ENCODE measurements at regions not wholly inside any gene's neighbourhood (a gene's known extent, or its start where the extent isn't known, plus 50 kb on each side); places are given as distances from the start of the nearest gene placed in this dataset.
"Not testable (repeated sequence)": the region's sequence is repeated elsewhere in the genome, so short reads cannot be mapped to it uniquely, and the experiment has no call there.

DNA sequence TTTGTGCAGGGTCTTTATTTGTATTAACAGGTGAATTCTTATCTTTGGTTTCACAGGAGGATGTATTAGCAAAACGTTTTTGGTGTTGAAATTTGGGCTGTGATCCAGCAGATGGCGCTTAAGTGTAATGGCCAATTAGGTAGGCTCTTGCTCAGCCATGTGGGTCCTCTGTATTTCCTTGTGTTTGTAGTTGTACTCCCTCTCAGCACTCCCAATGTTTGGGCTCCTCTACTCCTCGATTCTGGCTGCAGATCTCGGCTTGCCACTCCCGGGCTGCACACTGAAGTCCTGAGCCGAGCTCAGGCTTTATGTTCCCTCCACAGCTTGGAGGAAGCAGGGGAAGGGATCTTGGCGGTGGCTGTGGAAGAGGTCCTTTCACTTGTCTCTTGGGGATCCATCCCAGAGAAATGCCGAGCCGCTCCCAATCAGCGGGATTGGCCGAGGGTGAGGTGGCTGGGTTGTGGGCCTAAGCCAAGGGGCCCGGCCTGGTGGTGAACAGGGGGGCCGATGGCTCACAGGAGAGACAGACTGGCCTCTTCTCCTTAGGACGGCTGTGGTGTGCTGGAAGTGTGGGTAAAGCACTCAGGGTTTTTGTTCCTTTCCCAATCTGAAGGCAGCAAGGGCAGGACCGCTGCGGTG lies 133.7 kb downstream of the AEBP2 start:
- no peak for DNase-seq

DNA sequence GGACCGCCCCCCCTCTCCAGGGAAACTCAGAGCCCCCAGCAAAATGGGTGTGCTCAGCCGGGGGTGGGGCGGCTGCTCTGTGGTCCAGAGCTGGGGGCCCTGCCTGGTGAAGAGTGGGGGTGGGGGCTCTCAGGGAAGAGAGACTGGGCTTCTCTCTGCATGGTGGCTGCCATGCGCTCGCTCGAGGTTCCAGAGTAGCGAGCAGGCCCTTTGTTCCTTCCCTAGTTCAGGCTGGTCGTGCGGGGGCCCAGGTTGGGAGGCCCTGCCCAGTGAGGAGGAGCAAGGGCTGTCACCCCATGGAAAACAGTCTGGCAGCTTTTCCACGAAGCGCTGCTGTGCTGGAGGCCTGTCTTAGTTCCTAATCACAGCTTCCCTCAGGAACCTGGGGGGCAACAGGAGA lies 134.6 kb downstream of the AEBP2 start:
- DNase-seq: no peak

DNA sequence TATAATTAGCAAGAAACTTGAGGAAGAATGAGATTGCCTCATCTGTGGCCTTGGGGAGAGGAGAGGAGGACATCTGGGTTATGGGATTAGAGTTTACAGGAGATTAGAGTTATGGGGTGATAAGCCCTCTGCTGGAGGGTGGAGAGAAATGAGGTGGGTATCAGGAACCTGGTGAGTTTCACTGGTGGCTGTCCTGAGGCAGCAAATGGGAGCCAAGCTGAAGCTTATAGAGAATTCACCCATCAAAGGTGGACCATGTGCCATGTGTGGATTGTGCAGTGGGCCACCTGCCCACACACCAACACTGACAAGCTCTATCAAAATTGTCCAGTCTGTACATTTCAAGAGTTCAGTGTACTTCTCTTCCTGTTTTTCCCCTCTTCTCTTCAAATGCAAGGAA lies 135.3 kb downstream of the AEBP2 start:
- no peak for DNase-seq

DNA sequence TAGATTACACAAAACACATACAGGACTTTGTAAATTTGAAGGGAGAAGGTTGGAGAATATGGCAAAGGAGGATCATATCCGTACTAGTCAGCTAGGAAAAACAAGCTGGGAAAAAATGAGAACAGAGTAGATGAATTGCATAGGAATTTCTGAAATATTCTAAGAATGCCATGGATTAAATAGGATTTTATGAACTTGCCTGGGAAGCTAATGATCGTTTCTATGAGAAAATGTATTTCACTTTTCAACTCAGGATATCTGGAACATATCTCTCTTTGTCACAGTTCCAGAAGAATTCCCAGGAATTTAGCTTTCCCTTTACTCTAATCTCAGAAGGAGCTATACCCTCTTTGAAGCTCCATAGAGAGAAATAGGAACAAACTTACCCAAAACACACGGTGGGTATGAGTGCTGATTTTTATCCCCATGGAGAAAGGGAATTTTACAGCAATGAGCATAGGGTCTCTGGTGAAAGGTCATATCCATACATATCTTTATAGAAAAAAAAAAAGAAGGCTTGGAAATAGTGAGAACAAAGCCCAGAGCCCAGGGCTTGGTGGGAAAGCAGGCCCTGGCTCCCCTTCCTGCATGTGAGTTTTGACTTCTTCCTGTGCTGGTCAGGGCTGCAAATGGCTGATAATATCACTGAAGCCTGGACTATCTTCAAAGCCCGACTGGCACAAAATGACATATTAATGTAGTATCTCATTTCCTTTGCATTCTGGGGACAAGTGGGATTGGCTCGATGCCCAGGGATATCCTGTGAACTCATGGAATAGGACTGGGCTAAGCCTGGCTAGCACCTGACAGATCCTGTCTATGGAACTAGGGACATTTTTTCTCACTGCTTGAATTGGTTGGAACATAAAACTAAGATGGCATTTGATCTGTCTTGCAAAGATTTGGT lies 136.3 kb downstream of the AEBP2 start:
- DNase-seq: peak; percentile 72

DNA sequence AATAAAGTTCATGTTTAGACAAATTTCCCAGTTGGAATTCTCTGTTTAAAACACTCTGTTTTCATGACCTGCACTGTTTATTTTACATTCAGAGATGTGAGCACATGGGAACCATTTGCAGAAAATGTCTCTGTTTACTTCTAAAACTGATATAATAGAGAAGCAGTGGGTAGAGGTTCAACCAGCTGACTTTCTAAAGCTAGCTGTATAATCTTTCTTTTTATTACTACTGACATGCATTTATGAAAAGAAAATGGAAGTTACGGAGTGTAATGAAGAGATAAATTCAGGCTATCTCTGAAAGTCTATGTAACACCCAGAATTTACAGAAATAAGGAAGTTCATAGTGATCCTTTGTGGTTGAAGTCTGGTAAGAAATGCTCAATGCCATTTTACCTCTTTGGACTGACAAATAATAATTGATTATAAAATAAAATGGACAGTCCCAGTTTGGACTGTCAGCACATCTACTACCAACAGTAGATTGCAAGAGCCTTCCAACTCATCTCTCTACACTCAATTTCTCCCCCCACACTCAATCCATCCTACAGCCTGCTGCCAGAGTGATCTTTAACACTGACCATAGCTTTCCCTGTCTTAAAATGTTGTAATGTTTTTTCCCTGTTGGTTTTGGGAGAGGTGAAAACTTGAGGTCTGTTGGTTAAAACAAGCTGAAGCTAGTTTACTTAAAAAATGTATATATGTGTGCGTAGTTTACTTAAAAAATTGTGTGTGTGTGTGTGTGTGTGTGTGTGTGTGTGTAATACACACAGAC lies 137.4 kb downstream of the AEBP2 start:
- no peak for DNase-seq

DNA sequence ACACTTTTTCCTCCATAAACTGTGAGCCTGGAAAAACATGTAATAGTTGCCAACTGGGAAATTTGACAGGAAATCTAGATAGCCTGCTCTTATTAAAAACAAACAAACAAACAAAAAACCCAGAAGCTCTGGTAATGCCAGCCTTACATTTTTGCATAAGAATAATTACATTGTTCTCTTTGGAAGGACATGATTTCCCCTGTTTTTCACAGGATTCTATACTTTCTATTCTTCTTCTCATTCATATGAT lies 137.9 kb downstream of the AEBP2 start:
- DNase-seq: no peak

DNA sequence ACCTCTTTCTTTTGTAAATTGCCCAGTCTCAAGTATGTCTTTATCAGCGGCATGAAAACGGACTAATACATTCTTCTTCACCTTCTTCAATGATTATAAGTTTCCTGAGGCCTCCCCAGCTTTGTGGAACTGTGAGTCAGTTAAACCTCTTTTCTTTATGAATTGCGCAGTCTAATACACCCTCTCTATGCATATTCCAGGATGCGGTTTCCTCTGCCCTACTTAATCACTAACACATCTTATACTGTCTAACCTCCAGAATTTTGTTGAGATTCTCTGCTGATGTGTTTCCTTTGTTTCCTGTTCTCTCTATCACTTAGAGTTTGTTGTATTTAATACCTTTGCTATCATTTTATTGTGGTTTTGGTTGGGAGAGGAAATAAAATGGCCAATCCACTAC lies 145.4 kb downstream of the AEBP2 start:
- no peak for DNase-seq

DNA sequence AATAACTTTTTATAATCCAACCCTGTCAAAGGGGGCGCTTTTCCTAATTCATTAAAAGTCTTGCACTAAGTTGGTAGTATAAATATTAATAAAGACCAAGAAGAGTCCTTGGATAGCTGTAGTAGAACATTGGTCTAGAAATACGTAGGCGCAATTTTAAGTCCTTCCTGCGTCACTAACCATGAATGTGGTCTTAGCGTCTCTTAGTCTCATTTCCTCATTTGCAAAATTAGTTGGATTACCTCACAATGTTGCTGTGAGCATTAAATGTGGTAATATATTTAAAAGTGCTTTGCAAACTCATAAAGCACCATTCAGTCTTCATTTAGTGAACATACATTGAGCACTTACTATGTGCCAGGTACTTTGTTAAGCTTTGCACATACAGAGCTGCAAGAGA lies 149.7 kb downstream of the AEBP2 start:
- DNase-seq: no peak

DNA sequence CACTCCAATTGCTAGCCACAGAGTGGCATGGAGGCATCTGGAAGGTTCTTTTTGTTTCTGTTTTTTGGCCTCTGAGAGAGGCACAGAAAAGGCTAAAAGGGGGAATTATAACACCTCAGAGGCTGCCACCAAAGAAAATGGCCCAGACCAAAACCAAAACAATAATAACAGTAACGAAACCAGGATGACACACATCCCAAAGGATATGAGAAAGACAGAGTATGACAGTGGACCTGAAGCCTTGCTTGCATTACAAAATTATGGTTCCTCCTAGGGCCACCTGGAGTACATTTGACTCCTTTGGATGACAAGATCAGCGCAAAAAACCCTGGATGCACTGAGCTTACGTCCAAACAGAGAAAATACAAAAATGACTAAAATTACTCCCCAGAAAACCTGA lies 152.7 kb downstream of the AEBP2 start:
- no peak for DNase-seq

DNA sequence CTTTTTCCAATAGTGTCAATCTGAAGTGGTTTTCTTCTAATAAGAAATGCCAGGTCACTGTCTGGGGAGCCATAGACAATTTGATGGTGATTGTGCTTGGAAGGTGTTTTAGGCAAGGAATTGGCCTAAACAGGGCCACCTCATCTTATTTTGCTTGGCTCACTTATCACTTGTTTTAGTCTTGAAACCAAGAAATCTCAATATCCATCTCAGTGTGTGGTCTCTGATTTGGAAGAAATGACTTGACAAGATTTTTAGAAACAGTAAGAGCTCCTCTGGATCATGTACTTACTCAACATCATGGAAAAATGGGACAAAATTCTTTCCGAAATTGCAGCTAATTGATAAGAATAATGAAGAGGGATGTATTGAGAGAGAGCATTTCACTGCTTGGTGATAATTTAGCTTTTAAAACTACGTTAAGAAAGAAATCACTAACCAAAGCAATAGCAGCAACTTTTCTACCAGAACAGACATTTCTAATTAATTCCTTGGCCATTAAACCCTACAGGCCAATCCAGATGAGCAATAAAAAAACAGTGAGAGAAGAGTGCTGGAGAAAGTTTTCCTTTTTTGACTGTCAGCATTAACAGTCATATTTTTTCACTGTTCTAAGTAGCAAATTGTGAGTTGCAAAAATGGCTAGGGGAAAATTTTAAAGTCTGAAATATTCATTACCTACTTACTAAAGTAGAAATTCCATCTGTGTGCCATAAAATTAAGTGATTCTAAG lies 157.3 kb downstream of the AEBP2 start:
- no peak for DNase-seq

DNA sequence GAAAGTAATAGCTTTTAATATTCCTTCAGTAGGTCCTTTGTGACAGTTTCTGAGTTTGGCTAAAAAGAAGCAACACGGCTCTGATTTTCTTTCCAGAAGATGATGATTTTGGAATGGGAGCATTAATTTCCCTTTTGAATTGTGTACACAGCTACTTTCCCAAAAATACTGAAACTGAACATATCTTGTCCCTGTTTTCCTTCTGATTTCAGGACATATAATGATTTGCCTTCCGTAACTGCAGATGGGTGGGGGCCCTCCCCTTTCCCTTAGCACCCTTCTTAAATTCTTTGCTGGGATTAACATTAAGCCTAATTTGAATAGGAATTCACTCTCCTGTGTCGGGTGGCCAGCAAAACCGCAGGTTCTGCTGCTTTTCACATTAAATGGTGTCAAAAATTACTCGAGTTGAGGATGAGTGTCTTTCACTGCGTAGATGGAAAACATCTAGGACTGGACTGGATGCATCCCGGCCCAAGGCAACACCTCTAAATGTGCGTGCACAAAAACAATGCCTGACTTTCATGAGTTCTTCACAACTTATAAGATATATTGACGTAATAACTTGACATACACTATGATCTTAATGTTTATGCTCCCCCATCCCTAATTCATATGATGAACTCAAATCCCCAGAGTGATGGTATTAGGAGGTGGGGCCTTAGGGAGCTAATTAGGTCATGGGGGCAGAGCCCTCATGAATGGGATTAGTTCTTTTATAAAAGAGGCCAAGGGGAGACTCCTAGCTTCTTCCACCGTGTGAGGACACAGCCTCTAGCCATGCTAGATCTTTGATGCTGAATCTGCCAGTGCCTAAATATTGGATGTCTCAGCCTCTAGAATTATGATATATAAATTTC lies 158.1 kb downstream of the AEBP2 start:
- DNase-seq: peak; percentile 38

DNA sequence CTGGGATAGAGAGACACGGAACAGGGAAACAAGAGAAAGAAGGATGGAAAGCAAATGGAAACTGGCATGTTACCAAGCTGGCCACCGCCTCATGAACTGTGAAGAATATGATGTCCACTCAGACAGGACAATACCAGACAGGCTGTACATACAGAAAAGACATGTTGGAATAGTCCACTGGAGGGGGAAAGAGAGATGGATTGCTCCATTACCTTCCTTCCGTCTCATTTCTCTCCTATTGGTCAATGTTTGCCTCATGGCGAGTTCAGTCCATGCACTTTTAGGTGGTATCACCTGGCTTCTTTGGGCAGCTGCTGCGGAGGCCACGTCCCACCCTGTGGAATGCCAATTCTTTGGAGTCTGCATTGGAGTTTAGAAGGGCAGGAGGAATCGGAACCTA lies 166.4 kb downstream of the AEBP2 start:
- no peak for DNase-seq

DNA sequence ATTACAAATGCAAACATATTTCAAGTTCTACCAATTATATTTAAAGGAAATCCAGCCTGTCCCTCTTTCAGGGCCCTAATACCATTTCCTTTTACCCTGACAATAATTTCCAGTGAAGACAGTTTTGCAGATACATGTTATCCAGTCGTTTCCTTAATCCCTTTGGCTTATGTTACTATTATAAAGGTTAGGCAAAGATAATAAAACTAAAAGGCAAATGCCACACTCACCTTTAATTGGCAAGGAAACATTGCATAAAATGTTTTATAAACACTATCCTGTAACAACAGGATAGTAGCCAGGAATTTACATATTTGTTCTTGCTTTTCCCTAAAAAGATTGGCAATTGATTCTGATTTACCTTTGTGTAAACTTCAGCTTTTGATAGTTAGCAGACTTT lies 168.7 kb downstream of the AEBP2 start:
- DNase-seq: no peak

DNA sequence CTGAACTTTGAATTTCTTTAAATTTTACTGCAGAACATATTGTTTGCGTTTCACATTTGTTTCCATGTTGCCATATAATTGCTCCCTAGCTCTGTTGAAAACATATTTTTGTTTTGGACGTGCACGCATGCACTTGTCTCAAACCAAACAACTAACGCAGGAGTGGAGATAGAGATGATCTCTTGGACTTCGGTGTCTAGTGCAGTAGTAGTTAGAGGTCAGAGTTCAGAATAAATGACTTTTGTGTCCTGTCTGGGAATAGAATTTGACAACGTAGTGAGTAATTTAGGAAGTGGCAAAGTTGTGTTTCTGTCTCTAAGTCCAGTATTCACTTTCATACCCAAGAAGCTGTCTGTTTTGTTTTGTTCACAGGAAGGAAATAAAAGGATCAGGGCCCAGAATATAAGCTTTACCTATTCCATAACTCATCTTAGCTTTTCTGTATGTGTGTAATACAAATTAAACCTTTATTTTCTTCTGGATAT lies 173.8 kb downstream of the AEBP2 start:
- DNase-seq: no peak

DNA sequence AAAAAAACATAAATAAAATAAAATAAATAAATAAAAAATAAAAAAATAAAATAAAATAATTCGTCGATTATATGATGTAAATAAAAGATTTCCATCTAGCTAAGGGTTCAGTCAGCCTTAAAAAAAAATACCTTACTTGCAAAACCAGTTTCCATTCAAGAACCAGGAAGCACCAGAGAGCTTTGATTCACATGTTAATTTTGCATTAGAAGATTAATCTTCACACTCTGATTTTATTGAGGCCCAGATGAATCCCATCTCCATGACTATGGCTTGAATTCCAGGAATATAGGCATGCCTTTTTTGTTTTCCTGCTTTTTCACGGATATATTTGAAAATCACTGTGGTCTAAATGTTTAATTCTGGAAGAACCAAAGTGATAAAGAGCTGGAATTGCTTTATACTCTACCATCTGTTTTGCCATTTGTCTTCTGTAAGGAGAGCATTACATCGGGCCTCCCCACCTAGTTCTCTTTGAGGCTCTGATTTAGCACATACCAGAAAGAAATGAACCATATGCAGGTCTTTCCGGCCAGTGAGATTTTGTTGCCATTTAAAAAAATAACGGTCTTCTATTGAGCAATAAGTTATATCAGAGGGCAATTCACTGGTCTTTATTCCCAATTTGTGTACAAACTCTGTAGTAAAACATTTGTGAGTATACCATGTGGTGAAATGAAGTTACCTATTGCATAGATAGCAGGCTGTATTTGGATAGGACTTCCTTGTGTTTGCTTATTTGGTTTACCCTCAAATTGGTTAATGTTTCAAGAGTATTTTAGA lies 175.5 kb downstream of the AEBP2 start:
- no peak for DNase-seq

DNA sequence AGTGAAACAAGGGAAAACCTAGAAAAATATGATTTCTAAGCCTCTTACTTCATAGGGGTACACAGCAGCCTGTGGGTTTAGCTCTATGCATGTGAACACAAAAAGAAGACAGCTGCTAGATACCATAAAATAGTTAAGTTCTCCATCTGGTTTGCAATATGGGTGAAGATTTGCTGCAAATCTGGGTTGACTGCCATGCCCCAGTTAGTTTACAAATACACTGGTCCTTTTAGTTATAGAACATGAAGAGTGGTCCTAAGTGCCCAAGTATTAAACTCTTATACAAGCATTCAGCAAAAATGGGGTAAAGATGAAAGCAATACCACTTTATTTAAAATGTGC lies 176.1 kb downstream of the AEBP2 start:
- DNase-seq: no peak

DNA sequence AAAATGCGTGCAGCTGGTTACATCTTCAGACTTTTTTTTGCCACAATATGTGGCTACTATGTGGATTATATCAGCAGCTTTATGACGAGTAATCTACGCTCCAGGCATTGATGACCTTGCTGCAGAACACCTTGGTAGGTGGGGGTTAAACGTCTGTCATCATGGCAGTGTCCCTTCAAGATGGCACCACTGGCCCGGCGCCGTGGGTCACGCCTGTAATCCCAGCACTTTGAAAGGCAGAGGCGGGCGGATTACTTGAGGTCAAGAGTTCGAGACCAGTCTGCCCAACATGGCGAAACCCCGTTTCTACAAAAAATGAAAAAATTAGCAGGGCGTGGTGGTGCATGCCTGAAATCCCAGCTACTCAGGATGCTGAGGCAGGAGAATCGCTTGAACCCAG lies 177.5 kb downstream of the AEBP2 start:
- no peak for DNase-seq

DNA sequence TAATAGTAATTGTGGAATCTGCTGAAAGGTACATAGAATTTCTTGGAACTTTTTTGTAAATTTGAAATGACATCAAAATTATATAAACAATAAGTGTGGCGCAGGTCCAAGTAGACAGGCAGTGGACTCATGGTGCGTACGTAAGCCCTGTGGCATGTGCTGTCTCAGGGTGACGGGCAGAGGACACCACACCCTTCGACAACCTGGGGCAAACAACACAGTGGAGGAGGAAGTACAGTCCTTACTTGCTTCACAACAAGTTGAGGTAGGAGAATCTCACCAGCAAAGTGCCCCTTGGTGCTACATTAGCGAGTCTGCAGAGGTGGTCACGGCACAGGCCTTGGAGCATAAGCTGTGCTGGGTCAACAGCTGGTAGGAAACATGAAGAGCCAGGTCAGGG lies 180.9 kb downstream of the AEBP2 start:
- no peak for DNase-seq

DNA sequence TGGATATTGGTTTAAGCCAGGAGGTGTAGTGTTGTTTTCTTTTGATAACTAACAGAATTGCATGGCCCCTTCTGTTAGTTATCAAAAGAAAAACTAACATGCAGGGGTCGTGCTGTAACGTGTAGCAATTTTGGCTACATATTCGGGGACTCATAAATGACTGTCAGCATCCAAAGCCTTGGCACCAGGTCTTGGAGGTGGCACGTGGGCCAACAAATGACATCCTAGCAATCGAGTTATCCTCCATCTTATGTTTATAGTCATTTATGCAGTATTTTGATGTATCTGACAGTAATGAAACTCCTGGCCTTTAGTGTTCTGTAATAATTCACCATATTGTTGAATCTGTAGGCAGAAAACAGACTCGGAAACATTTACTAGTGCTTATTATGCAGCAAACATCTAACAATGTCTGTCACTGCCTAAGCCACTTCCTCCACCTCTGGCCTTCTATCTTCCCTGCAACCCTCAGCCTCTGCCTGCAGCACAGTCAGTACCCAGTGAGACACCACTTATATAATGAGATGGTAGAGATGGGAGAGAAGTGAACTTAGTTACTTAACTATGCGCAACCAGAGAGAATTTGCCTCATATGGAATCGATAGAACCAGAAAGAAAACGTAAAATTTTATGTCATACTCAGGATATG lies 184.6 kb downstream of the AEBP2 start:
- no peak for DNase-seq

DNA sequence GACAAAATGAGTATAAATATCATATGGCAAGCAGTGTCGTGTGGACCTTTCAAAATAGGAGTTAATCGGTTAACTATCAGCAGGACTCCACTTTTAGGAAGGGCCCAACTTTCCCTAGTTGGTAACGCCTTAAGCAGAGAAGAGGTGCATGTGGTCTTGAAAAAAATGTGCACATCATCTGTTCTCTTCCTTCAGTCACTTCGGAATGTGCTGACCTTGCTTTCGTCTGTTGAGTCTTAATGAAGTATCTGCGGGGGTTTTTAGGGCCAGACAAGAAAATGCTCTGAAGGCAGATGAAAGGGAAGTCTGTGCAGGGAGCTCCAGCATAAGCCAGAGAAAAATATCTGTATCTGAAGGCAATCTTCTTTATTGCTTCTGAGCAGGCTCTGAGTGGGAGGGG lies 185.2 kb downstream of the AEBP2 start:
- no peak for DNase-seq

DNA sequence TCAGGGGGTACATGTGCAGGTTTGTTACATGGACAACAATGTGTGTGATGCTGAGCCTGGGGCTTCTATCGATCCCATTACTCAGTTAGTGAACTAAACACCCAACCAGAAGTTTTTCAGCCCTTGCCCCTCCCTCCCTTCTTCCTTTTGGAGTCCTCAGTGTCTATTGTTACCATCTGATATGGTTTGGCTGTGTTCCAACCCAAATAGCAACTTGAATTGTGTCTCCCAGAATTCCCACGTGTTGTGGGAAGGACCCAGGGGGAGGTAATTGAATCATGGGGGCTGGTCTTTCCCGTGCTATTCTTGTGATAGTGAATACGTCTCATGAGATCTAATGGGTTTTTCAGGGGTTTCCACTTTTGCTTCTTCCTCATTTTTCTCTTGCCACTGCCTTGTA lies 186.3 kb downstream of the AEBP2 start:
- DNase-seq: not testable (repeated sequence)
